Upper lobe of left lung (tissue), 6 donors: ENCODE measurements at regions not wholly inside any gene's neighbourhood (a gene's known extent, or its start where the extent isn't known, plus 50 kb on each side); places are given as distances from the start of the nearest gene placed in this dataset.
A peak's percentile ranks its signal among the peaks of the same experiment; 100 is the strongest.

Source experiments
- ATAC-seq, 2 donors: fragments of 200-7000 bp; cut with Tn5 transposase; one replicate each; pipeline ENCODE4 v1.9.1; 2022; ENCODE audit warnings: mild to moderate bottlenecking in 2 of 2, moderate library complexity in 2 of 2; ENCODE audit not compliant: low FRiP score in 2 of 2
- DNase-seq, 2 donors: peaks; one replicate each; pipeline ENCODE4 v3.0.0-alpha.2; 2019 to 2020
- H3K27ac ChIP-seq, 4 donors: fragments of 200-600 bp; sonication (generic); one replicate each; pipeline ENCODE4 v1.5.1; 2016 to 2019
- H3K27me3 ChIP-seq, 4 donors: fragments of 200-600 bp; sonication (generic); one replicate each; pipeline ENCODE4 v1.5.1; 2017 to 2019
- H3K36me3 ChIP-seq, 4 donors: fragments of 200-600 bp; sonication (generic); one replicate each; pipeline ENCODE4 v1.5.1; 2016 to 2019
- H3K4me1 ChIP-seq, 4 donors: fragments of 200-600 bp; sonication (generic); one replicate each; pipeline ENCODE4 v1.5.1; 2018 to 2019
- H3K4me3 ChIP-seq, 4 donors: fragments of 200-600 bp; sonication (generic); one replicate each; pipeline ENCODE4 v1.5.1; 2017 to 2019; ENCODE audit warnings: mild to moderate bottlenecking in 2 of 4, moderate library complexity in 1 of 4
- H3K9me3 ChIP-seq, 4 donors: fragments of 200-600 bp; sonication (generic); one replicate each; pipeline ENCODE4 v1.5.1; 2018 to 2019
- CTCF ChIP-seq, 6 experiments: fragments of 450-650 bp in 4 of 6; fragments of 200-600 bp in 2 of 6; sonication (generic) in 2 of 6; IDR thresholded peaks; one replicate each; pipeline ENCODE4 v1.5.1; 2016 to 2019; ENCODE audit warnings: antibody characterized with exemption in 6 of 6
- EP300 ChIP-seq, 4 donors: sonication (generic); formaldehyde crosslinking; IDR thresholded peaks; one replicate each; pipeline ENCODE4 v1.5.1; 2017; ENCODE audit warnings: antibody characterized with exemption in 4 of 4, control low read depth in 2 of 4
- POLR2A ChIP-seq, 4 donors: fragments of 450-650 bp; IDR thresholded peaks; one replicate each; pipeline ENCODE4 v1.5.1; 2016 to 2017; ENCODE audit warnings: antibody characterized with exemption in 4 of 4, mild to moderate bottlenecking in 2 of 4
- POLR2AphosphoS5 ChIP-seq, 2 donors: sonication (generic); formaldehyde crosslinking; IDR thresholded peaks; one replicate each; pipeline ENCODE4 v1.5.1; 2017; ENCODE audit warnings: antibody characterized with exemption in 2 of 2
- WGBS, 2 donors: methylation state at CpG; one replicate each; pipeline ENCODE4 v1.1.5; 2017 to 2018; 5-methylcytosine and 5-hydroxymethylcytosine counted together
- donor health status: DM: no; HTN: no; CAD: no; lungs with moderate emphysema.
- donor health status: DM: no; HTN: yes; CAD: no; lungs with severe emphysema.

DNA sequence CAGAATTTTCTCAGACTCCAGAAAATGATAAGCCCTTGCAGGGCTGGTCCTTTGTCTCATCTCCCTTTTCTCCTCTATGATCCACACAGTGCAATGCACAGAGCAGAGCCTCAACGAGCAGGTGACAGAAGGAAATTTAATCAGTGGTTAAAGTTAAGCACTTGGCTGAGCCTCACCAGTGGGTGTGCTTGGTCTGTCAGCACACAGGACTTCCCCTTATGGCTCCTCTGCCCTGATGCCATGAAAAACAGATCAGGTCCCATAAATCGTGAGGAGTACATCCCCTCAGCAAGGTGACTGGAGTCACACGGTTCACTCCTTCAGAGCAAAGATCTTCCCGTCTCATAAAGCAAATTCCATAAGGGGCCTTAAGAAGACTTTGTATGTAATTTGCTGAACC lies 818.2 kb downstream of the UQCRFS1 start:
- ATAC-seq (peak in 1 of 2 donors; percentile 9), DNase-seq (no peak)

DNA sequence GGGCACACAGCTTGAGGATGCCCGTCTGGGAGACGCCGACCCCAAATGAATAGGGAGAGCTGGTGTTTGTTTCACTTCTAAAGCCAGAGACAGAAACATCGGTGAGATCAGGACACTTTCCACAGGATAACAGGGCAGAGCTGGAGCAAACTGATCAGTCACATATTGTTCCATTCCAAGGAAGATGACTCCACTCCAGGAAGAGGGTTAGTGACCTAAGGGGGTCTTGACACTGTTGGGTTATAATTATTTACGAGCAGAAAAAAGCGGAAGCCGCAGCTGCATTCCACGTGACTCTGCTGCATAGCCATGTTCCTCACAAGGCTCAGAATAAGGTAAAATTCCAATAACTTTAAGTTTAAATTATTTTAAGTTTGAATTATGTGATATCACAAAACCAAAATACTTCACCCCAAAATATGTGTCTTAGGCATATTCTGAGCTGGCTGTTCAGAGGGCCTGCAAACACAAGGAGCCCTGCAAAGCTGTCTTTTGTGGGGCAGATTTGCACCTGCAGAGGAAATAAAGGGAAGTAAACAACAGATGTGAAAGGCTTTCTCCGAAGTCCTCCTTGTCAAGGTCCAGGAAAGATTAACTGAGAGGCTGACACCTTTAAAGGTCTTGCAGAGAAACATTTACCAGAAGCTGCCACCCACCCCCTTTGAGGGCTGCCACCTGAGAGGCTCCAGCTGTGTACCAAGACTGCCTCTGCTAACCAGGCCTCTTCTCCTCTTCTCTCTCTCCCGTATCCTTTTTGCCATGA lies 819.2 kb downstream of the UQCRFS1 start:
- TF ChIP-seq POLR2AphosphoS5 (IDR thresholded peaks at IDR 0.05): no peak
- TF ChIP-seq POLR2A (IDR thresholded peaks at IDR 0.05): no peak
- no peak for TF ChIP-seq EP300 (IDR thresholded peaks at IDR 0.05)
- TF ChIP-seq CTCF (IDR thresholded peaks at IDR 0.05): no peak
- no peaks in the 10 kb centered on the region for H3K4me1 ChIP-seq
- H3K4me3 ChIP-seq: no peak overlapping the region
- WGBS, 2 donors: 9 to 10% methylated on average over 10 of the region's 10 CpGs
- H3K9me3 ChIP-seq: no peaks in the 10 kb centered on the region
- DNase-seq (no peak), ATAC-seq (no peak)
- no peaks in the 10 kb centered on the region for H3K36me3 ChIP-seq
- no peaks in the 10 kb centered on the region for H3K27me3 ChIP-seq
- no peak overlapping the region for H3K27ac ChIP-seq

More for the DNA sequence above, 818.2 kb downstream of the UQCRFS1 start:
- TF ChIP-seq POLR2AphosphoS5 (IDR thresholded peaks at IDR 0.05) (no peak), EP300 (IDR thresholded peaks at IDR 0.05) (no peak)
- Histone ChIP-seq H3K4me1 (no peaks in the 10 kb centered on the region), H3K27me3 (no peaks in the 10 kb centered on the region), H3K4me3 (no peak overlapping the region), H3K36me3 (no peaks in the 10 kb centered on the region), H3K27ac (no peak overlapping the region), H3K9me3 (no peaks in the 10 kb centered on the region)
- 35 to 41% methylated on average over 4 of the region's 4 CpGs for WGBS, 2 donors

- Histone ChIP-seq H3K4me3 (no peak overlapping the region), H3K4me1 (no peaks in the 10 kb centered on the region), H3K27ac (no peak overlapping the region), H3K9me3 (no peaks in the 10 kb centered on the region), H3K27me3 (no peaks in the 10 kb centered on the region), H3K36me3 (no peaks in the 10 kb centered on the region)
- DNase-seq (no peak), ATAC-seq (no peak)
- TF ChIP-seq EP300 (IDR thresholded peaks at IDR 0.05) (no peak), POLR2A (IDR thresholded peaks at IDR 0.05) (no peak), CTCF (IDR thresholded peaks at IDR 0.05) (no peak), POLR2AphosphoS5 (IDR thresholded peaks at IDR 0.05) (no peak)
- WGBS, 2 donors: 73 to 74% methylated on average over 3 of the region's 3 CpGs
These were observed 824.0 kb downstream of the UQCRFS1 start for GRCh38 chr19:28388988-28389387.

DNA sequence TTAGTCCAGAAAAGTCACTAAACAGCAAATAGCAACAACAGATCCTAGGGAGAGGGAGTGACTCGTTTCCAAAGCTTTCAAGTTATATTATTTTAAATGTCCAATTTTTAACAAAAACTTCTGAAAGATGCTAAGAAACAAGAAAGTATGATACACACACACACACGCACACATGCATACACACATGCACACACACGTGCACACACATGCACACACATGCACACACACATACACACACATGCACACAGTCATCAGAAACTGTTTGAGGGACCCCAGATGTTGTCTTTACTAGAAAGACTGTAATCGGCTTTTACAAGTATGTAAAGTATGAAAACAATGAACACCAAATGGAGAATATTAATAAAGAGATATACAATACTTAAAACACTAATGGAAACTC lies 825.4 kb downstream of the UQCRFS1 start:
- no peak for TF ChIP-seq EP300 (IDR thresholded peaks at IDR 0.05)
- TF ChIP-seq POLR2A (IDR thresholded peaks at IDR 0.05): no peak
- TF ChIP-seq POLR2AphosphoS5 (IDR thresholded peaks at IDR 0.05): no peak
- no peak for TF ChIP-seq CTCF (IDR thresholded peaks at IDR 0.05)
- no peaks in the 10 kb centered on the region for H3K27me3 ChIP-seq
- no peaks in the 10 kb centered on the region for H3K4me1 ChIP-seq
- ATAC-seq: no peak
- no peaks in the 10 kb centered on the region for H3K9me3 ChIP-seq
- WGBS, 2 donors: 77 to 86% methylated on average over 4 of the region's 4 CpGs
- no peaks in the 10 kb centered on the region for H3K36me3 ChIP-seq
- no peak overlapping the region for H3K27ac ChIP-seq
- H3K4me3 ChIP-seq: no peak overlapping the region
- no peak for DNase-seq

DNA sequence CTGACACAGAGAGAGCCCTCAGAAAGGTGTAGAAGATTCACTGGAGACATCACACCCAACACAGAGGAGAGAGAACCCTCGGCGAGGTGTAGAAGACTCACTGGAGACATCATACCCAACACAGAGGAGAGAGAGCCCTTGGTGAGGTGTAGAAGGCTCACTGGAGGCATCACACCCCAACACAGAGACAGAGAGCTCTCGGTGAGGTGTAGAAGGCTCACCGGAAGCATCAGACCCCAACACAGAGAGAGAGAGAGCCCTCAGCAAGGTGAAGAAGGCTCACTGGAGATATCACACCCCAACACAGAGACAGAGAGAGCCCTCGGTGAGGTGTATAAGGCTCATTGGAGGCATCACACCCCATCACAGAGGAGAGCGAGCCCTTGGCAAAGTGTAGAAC lies 826.5 kb downstream of the UQCRFS1 start:
- ATAC-seq: peak in 1 of 2 donors; percentile 24
- 60 to 84% methylated on average over 6 of the region's 6 CpGs for WGBS, 2 donors
- no peaks in the 10 kb centered on the region for H3K9me3 ChIP-seq
- no peaks in the 10 kb centered on the region for H3K27me3 ChIP-seq
- TF ChIP-seq EP300 (IDR thresholded peaks at IDR 0.05): no peak
- TF ChIP-seq CTCF (IDR thresholded peaks at IDR 0.05): no peak
- TF ChIP-seq POLR2A (IDR thresholded peaks at IDR 0.05): no peak
- no peak for TF ChIP-seq POLR2AphosphoS5 (IDR thresholded peaks at IDR 0.05)
- H3K36me3 ChIP-seq: no peaks in the 10 kb centered on the region
- H3K27ac ChIP-seq: no peak overlapping the region
- no peak overlapping the region for H3K4me3 ChIP-seq
- no peaks in the 10 kb centered on the region for H3K4me1 ChIP-seq
- DNase-seq: no peak
